SK-N-SH treated with all-trans-retinoic acid at 6 μM for 48 hours (cell line): ENCODE measurements at regions not wholly inside any gene's neighbourhood (a gene's known extent, or its start where the extent isn't known, plus 50 kb on each side); places are given as distances from the start of the nearest gene placed in this dataset.

Experiments
- BACH2 ChIP-seq: fragments of 250-450 bp; sonication (Bioruptor Pico); IDR thresholded peaks from 2 replicates; pipeline ENCODE4 v1.9.0; 2021; ENCODE audit warnings: mild to moderate bottlenecking, borderline replicate concordance
- ESRRG ChIP-seq: fragments of 250-450 bp; sonication (Bioruptor Pico); IDR thresholded peaks from 2 replicates; pipeline ENCODE4 v1.6.1; 2021; ENCODE audit warnings: mild to moderate bottlenecking
- PATZ1 ChIP-seq: fragments of 250-450 bp; sonication (Bioruptor Pico); IDR thresholded peaks from 2 replicates; pipeline ENCODE4 v1.8.0; 2020; ENCODE audit warnings: mild to moderate bottlenecking, moderate library complexity, borderline replicate concordance
- PPARA ChIP-seq: fragments of 250-450 bp; sonication (Bioruptor Pico); IDR thresholded peaks from 2 replicates; pipeline ENCODE4 v1.5.0; 2020; ENCODE audit warnings: mild to moderate bottlenecking, borderline replicate concordance
- RARB ChIP-seq: fragments of 250-450 bp; sonication (Bioruptor Pico); IDR thresholded peaks from 2 replicates; pipeline ENCODE4 v1.8.0; 2021; ENCODE audit warnings: mild to moderate bottlenecking, moderate library complexity
- ZFP3 ChIP-seq: fragments of 250-450 bp; sonication (Bioruptor Pico); IDR thresholded peaks from 2 replicates; pipeline ENCODE4 v1.5.0; 2020; ENCODE audit warnings: mild to moderate bottlenecking, moderate library complexity
- ZFP30 ChIP-seq: fragments of 450-650 bp; formaldehyde crosslinking; IDR thresholded peaks from 2 replicates; pipeline ENCODE4 v1.5.0; 2022; ENCODE audit warnings: mild to moderate bottlenecking, moderate library complexity
- ZNF565 ChIP-seq: fragments of 450-650 bp; formaldehyde crosslinking; conservative IDR thresholded peaks from 2 replicates; pipeline ENCODE4 v1.5.0; 2020; ENCODE audit warnings: low read depth, mild to moderate bottlenecking, moderate library complexity

DNA sequence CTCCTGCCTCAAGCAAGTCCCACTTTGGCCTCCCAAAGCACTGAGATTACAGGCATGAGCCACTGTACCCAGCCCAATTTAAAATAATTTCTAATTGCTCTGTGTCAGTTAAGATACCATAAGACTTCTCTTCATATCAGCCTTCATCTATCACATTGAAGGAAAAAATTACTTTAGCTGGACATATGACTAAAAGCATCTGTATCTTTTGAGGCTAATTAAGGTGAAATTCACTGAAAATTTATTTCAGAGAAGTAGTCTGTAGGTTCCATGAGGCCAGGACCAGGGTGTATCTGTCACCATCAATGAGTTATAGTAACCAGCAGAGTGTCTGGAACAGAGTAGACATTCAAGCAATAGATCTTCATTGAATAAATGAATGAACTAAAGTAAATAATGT lies 205.2 kb upstream of the PHYHIPL start:
- TF ChIP-seq ZFP3 (CRISPR knock-in tag) (no peak), BACH2 (no peak), ZFP30 (CRISPR knock-in tag) (no peak), PPARA (CRISPR knock-in tag) (no peak), RARB (CRISPR knock-in tag) (no peak), ZNF565 (CRISPR knock-in tag) (no peak), ESRRG (CRISPR knock-in tag) (no peak), PATZ1 (CRISPR knock-in tag) (no peak)
